K562 (cell line): ENCODE measurements at regions not wholly inside any gene's neighbourhood (a gene's known extent, or its start where the extent isn't known, plus 50 kb on each side); places are given as distances from the start of the nearest gene placed in this dataset.

Source experiments
- ATAC-seq: fragments of 200-7000 bp; cut with Tn5 transposase; 3 replicates; pipeline ENCODE4 v1.9.1; 2020; ENCODE audit warnings: moderate library complexity
- BruUV-seq: library from RNA; stranded (reverse); fragments of 400-500 nt; replicated peaks from 2 replicates; lab custom pipeline; 2021; lab: Mats Ljungman, UMichigan
- CTCF ChIA-PET: fragments of 300-600 bp; formaldehyde crosslinking; extraction: SDS; loops from one replicate; lab custom pipeline; 2021; ENCODE audit warnings: low intra/inter-chr PET ratio; lab: Yijun Ruan, JAX
- POLR2A ChIA-PET: fragments of 300-600, 350-650 bp; sonication (Branson Sonifier 250); formaldehyde crosslinking; extraction: SDS; loops from one replicate; lab custom pipeline; 2021; ENCODE audit warnings: antibody characterized with exemption, inconsistent platforms; lab: Yijun Ruan, JAX
- DNase-seq, 4 experiments: peaks; one replicate each; pipeline versions ENCODE4 v3.0.0 to v3.0.0-alpha.2; 2011 to 2018; ENCODE audit warnings: low spot score in 3 of 4, mixed read lengths in 3 of 4; ENCODE audit errors: extremely low read depth in 1 of 4
- FAIRE-seq: peaks from 2 replicates; lab custom pipeline; 2011; peaks lifted over from hg19 to GRCh38; lab: Jason Lieb, UNC
- H2AFZ ChIP-seq: 2 replicates; pipeline ENCODE4 v1.6.0; 2011; ENCODE audit warnings: low read depth, low read length, control low read depth, inconsistent platforms
- H3K27ac ChIP-seq: fragments of 200-600 bp; 3 replicates; pipeline ENCODE4 v1.8.0; 2011; ENCODE audit warnings: low read depth, mild to moderate bottlenecking, control low read depth, inconsistent platforms, low read length, moderate library complexity, mixed read lengths; ENCODE audit errors: extremely low read depth
- H3K27me3 ChIP-seq, 2 experiments: fragments of 300-600 bp in 1 of 2; 2 replicates in 1 of 2; 3 replicates in 1 of 2; pipeline versions ENCODE4 v1.6.0 to v1.8.0; 2011; ENCODE audit warnings: inconsistent platforms in 2 of 2, low read length in 2 of 2, mild to moderate bottlenecking in 1 of 2, mixed read lengths in 1 of 2, moderate library complexity in 1 of 2; ENCODE audit not compliant: control insufficient read depth in 2 of 2, insufficient read depth in 2 of 2
- H3K36me3 ChIP-seq: fragments of 300-600 bp; 3 replicates; pipeline ENCODE4 v1.8.0; 2011; ENCODE audit warnings: mild to moderate bottlenecking, low read length, inconsistent platforms; ENCODE audit not compliant: control insufficient read depth, insufficient read depth
- H3K4me1 ChIP-seq, 2 experiments: fragments of 200-600 bp in 1 of 2; replicated peaks in 1 of 2; 2 replicates in 1 of 2; 3 replicates in 1 of 2; pipeline versions ENCODE4 v1.5.1 to v1.8.0; 2011; ENCODE audit warnings: inconsistent platforms in 2 of 2, low read length in 2 of 2, mild to moderate bottlenecking in 1 of 2, mixed read lengths in 1 of 2, moderate library complexity in 1 of 2; ENCODE audit not compliant: control insufficient read depth in 2 of 2, insufficient read depth in 2 of 2
- H3K4me2 ChIP-seq: 2 replicates; pipeline ENCODE4 v1.6.1; 2011; ENCODE audit warnings: low read length, control low read depth, inconsistent platforms, mixed read lengths; ENCODE audit not compliant: insufficient read depth
- H3K4me3 ChIP-seq: fragments of 200-600 bp; sonication (generic), shearing (Covaris generic); 2 replicates; pipeline ENCODE4 v1.5.1; 2016; ENCODE audit warnings: control low read depth, inconsistent platforms
- H3K79me2 ChIP-seq: fragments of 200-600 bp; 3 replicates; pipeline ENCODE4 v1.8.0; 2011; ENCODE audit warnings: low read length, inconsistent platforms; ENCODE audit not compliant: control insufficient read depth, insufficient read depth
- H3K9ac ChIP-seq, 2 experiments: 2 replicates each; pipeline versions ENCODE4 v1.6.0 to v1.6.1; 2011; ENCODE audit warnings: low read depth in 2 of 2, low read length in 2 of 2, control low read depth in 1 of 2, inconsistent platforms in 1 of 2, mild to moderate bottlenecking in 1 of 2, mixed read lengths in 1 of 2; ENCODE audit not compliant: insufficient read depth in 1 of 2
- H3K9me1 ChIP-seq: one replicate; pipeline ENCODE4 v1.6.0; 2011; ENCODE audit warnings: inconsistent platforms, mild to moderate bottlenecking, low read length, moderate library complexity; ENCODE audit not compliant: control insufficient read depth, insufficient read depth
- H3K9me3 ChIP-seq: replicated peaks from 2 replicates; pipeline ENCODE4 v1.5.1; 2011; ENCODE audit warnings: low read depth, low read length, inconsistent platforms; ENCODE audit not compliant: control insufficient read depth, insufficient read depth
- H4K20me1 ChIP-seq: replicated peaks from 2 replicates; pipeline ENCODE4 v1.6.1; 2011; ENCODE audit warnings: low read length, inconsistent platforms, mixed read lengths; ENCODE audit not compliant: control insufficient read depth, insufficient read depth
- HMG20A ChIP-seq: fragments of 450-650 bp; formaldehyde crosslinking; conservative IDR thresholded peaks from 2 replicates; pipeline ENCODE4 v1.4.0; 2020; ENCODE audit warnings: mild to moderate bottlenecking, mixed read lengths
- PCBP1 ChIP-seq: fragments of 200-400 bp; formaldehyde crosslinking; IDR thresholded peaks from 2 replicates; pipeline ENCODE4 v1.6.1; 2018; ENCODE audit warnings: mild to moderate bottlenecking, low read depth, low read length; ENCODE audit not compliant: poor library complexity, severe bottlenecking
- PRMT5 ChIP-seq: sonication (generic); formaldehyde crosslinking; IDR thresholded peaks from 2 replicates; pipeline ENCODE4 v1.5.0; 2020; ENCODE audit warnings: missing genetic modification reagents
- RBM22 ChIP-seq: fragments of 200-400 bp; formaldehyde crosslinking; IDR thresholded peaks from 2 replicates; pipeline ENCODE4 v1.6.1; 2018; ENCODE audit warnings: low read length, low read depth; ENCODE audit not compliant: poor library complexity, severe bottlenecking
- WGBS: fragments of 100-300 bp; shearing (Covaris generic); methylation state at CpG from one replicate; pipeline ENCODE4 v1.1.6; 2016; ENCODE audit warnings: low coverage, mixed read lengths; ENCODE audit not compliant: insufficient coverage; ENCODE audit errors: missing lambda C conversion rate; 5-methylcytosine and 5-hydroxymethylcytosine counted together
- in situ Hi-C: fragments of 300-500 bp; cut with MboI; formaldehyde crosslinking; loops from 4 replicates; pipeline ENCODE4 v1.15.0; 2018; ENCODE audit warnings: inconsistent platforms, mixed read lengths
- intact Hi-C: fragments of 100-400 bp; cut with micrococcal nuclease; formaldehyde crosslinking; loops from 2 replicates; pipeline ENCODE4 v1.14.2; 2022
- TF ChIP-seq, protein P1 (sequence below): fragments of 450-650 bp; IDR thresholded peaks from 2 replicates; pipeline ENCODE4 v1.7.0; 2016; ENCODE audit warnings: borderline replicate concordance
- TF ChIP-seq, protein P2 (sequence below), 3 experiments: fragments of 200-800 bp in 1 of 3; fragments of 250-450 bp in 1 of 3; fragments of 450-650 bp in 1 of 3; sonication (Bioruptor Pico) in 1 of 3; sonication (Bioruptor generic) in 1 of 3; formaldehyde crosslinking in 1 of 3; IDR thresholded peaks; 2 replicates each; pipeline versions ENCODE4 v1.6.1 to v1.8.0; 2016 to 2022; ENCODE audit warnings: mild to moderate bottlenecking in 2 of 3, missing genetic modification characterization in 2 of 3, missing compliant biosample characterization in 1 of 3, moderate library complexity in 1 of 3

DNA sequence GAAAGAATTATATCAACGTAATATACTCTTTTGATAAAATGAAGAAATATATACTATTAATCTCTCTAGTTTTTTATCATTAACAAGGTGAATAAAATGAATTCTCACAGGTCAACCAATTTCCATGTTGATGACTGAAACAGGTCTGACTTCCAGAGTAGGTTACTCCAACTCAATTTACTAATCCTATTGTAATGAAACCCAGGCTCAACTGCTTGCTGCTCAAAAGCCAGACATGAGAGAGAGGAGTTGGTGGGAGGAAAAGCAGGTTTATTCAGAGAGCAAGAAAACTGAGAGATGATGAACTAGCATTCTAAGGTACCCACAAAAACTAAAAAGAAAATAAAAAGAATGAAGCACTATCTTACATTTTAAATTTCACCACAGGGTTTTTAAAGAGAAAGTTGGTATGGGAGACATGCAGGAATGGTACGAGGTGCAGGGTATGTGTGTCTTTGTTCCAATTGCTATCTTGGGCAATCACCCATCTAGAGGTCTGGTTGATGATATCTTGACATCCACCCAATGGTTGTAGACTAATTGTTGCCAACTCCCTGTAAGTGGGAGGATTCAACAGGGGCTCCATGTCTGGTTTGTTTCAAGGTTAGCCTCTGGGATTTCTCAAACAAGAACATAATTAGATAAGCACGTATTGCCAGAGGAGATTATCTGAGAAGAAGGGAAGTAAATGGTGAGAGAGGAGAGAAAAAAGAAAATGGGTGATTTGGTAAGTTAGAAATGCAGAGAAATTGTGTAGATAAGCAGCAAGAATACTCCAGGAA lies 471.4 kb upstream of the REG3G start:
- no peak overlapping the region for H3K4me2 ChIP-seq
- intact Hi-C loops (no loop called here), in situ Hi-C loops (no loop called here)
- no peaks in the 10 kb centered on the region for H3K27me3 ChIP-seq
- DNase-seq: no peak
- ChIA-PET CTCF (no interaction called here), POLR2A (no interaction called here)
- H3K4me1 ChIP-seq: no peaks in the 10 kb centered on the region
- TF ChIP-seq, protein P1, sequence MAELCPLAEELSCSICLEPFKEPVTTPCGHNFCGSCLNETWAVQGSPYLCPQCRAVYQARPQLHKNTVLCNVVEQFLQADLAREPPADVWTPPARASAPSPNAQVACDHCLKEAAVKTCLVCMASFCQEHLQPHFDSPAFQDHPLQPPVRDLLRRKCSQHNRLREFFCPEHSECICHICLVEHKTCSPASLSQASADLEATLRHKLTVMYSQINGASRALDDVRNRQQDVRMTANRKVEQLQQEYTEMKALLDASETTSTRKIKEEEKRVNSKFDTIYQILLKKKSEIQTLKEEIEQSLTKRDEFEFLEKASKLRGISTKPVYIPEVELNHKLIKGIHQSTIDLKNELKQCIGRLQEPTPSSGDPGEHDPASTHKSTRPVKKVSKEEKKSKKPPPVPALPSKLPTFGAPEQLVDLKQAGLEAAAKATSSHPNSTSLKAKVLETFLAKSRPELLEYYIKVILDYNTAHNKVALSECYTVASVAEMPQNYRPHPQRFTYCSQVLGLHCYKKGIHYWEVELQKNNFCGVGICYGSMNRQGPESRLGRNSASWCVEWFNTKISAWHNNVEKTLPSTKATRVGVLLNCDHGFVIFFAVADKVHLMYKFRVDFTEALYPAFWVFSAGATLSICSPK: no peak
- no peak for TF ChIP-seq PRMT5 (CRISPR knock-in tag)
- no peak for TF ChIP-seq PCBP1
- TF ChIP-seq, protein P2, sequence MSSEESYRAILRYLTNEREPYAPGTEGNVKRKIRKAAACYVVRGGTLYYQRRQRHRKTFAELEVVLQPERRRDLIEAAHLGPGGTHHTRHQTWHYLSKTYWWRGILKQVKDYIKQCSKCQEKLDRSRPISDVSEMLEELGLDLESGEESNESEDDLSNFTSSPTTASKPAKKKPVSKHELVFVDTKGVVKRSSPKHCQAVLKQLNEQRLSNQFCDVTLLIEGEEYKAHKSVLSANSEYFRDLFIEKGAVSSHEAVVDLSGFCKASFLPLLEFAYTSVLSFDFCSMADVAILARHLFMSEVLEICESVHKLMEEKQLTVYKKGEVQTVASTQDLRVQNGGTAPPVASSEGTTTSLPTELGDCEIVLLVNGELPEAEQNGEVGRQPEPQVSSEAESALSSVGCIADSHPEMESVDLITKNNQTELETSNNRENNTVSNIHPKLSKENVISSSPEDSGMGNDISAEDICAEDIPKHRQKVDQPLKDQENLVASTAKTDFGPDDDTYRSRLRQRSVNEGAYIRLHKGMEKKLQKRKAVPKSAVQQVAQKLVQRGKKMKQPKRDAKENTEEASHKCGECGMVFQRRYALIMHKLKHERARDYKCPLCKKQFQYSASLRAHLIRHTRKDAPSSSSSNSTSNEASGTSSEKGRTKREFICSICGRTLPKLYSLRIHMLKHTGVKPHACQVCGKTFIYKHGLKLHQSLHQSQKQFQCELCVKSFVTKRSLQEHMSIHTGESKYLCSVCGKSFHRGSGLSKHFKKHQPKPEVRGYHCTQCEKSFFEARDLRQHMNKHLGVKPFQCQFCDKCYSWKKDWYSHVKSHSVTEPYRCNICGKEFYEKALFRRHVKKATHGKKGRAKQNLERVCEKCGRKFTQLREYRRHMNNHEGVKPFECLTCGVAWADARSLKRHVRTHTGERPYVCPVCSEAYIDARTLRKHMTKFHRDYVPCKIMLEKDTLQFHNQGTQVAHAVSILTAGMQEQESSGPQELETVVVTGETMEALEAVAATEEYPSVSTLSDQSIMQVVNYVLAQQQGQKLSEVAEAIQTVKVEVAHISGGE (CRISPR knock-in tag; IDR thresholded peaks at IDR 0.05): no peak
- no peak for TF ChIP-seq HMG20A
- TF ChIP-seq RBM22: no peak
- 2% methylated on average over 3 of the region's 3 CpGs for WGBS
- H3K9me3 ChIP-seq: no peaks in the 10 kb centered on the region
- H3K36me3 ChIP-seq: no peaks in the 10 kb centered on the region
- no peaks in the 10 kb centered on the region for H3K79me2 ChIP-seq
- ATAC-seq: no peak
- no peak for FAIRE-seq
- no peak overlapping the region for H3K9ac ChIP-seq
- H3K9me1 ChIP-seq: no peaks in the 10 kb centered on the region
- no peaks in the 10 kb centered on the region for H4K20me1 ChIP-seq
- BruUV-seq: no TSS peak
- H2AFZ ChIP-seq: no peak overlapping the region
- H3K4me3 ChIP-seq: no peak overlapping the region
- no peak overlapping the region for H3K27ac ChIP-seq
